Duodenal mucosa (tissue), 2 donors: ENCODE measurements at regions not wholly inside any gene's neighbourhood (a gene's known extent, or its start where the extent isn't known, plus 50 kb on each side); places are given as distances from the start of the nearest gene placed in this dataset.

ENCODE experiments used
- H3K27ac ChIP-seq: one replicate; pipeline ENCODE4 v1.7.0; 2013; ENCODE audit warnings: low read depth, low read length
- H3K27me3 ChIP-seq, 2 donors: one replicate each; pipeline ENCODE4 v1.7.0; 2013; ENCODE audit warnings: low read length in 2 of 2, control low read depth in 1 of 2; ENCODE audit not compliant: insufficient read depth in 2 of 2, control insufficient read depth in 1 of 2
- H3K36me3 ChIP-seq, 2 donors: one replicate each; pipeline ENCODE4 v1.7.0; 2013; ENCODE audit warnings: low read length in 2 of 2, control low read depth in 1 of 2; ENCODE audit not compliant: insufficient read depth in 2 of 2, control insufficient read depth in 1 of 2
- H3K4me1 ChIP-seq, 2 donors: one replicate each; pipeline ENCODE4 v1.7.0; 2013; ENCODE audit warnings: low read length in 2 of 2, control low read depth in 1 of 2; ENCODE audit not compliant: insufficient read depth in 2 of 2, control insufficient read depth in 1 of 2
- H3K4me3 ChIP-seq, 2 donors: one replicate each; pipeline ENCODE4 v1.7.0; 2013; ENCODE audit warnings: low read length in 2 of 2, low read depth in 1 of 2
- H3K9ac ChIP-seq, 2 donors: one replicate each; pipeline ENCODE4 v1.7.0; 2013; ENCODE audit warnings: low read length in 2 of 2, low read depth in 1 of 2
- H3K9me3 ChIP-seq, 2 donors: one replicate each; pipeline ENCODE4 v1.7.0; 2013; ENCODE audit warnings: low read length in 2 of 2, control low read depth in 1 of 2; ENCODE audit not compliant: control insufficient read depth in 1 of 2

- Histone ChIP-seq H3K27me3 (no peaks in the 10 kb centered on the region), H3K4me3 (no peak overlapping the region), H3K9ac (no peak overlapping the region), H3K27ac (no peak overlapping the region), H3K4me1 (no peaks in the 10 kb centered on the region), H3K36me3 (no peaks in the 10 kb centered on the region), H3K9me3 (no peaks in the 10 kb centered on the region)
These were observed 501.9 kb upstream of the C1orf87 start for GRCh38 chr1:60575326-60575977.

- no peaks in the 10 kb centered on the region for H3K36me3 ChIP-seq
- H3K4me1 ChIP-seq, result no peaks in the 10 kb centered on the region
- no peaks in the 10 kb centered on the region for H3K27me3 ChIP-seq
- no peak overlapping the region for H3K9ac ChIP-seq
- H3K27ac ChIP-seq, result no peak overlapping the region
- no peak overlapping the region for H3K4me3 ChIP-seq
- H3K9me3 ChIP-seq, result no peaks in the 10 kb centered on the region
These were observed 500.3 kb upstream of the C1orf87 start for GRCh38 chr1:60573726-60574409.

GRCh38 chr1:60573121-60573520 lies 499.6 kb upstream of the C1orf87 start:
- H3K36me3 ChIP-seq, result no peaks in the 10 kb centered on the region
- no peak overlapping the region for H3K9ac ChIP-seq
- no peak overlapping the region for H3K27ac ChIP-seq
- H3K9me3 ChIP-seq, result no peaks in the 10 kb centered on the region
- no peaks in the 10 kb centered on the region for H3K4me1 ChIP-seq
- H3K27me3 ChIP-seq, result no peaks in the 10 kb centered on the region
- H3K4me3 ChIP-seq, result no peak overlapping the region

- H3K4me1 ChIP-seq, result no peaks in the 10 kb centered on the region
- H3K9me3 ChIP-seq, result no peaks in the 10 kb centered on the region
- H3K27ac ChIP-seq, result no peak overlapping the region
- H3K27me3 ChIP-seq, result no peaks in the 10 kb centered on the region
- no peak overlapping the region for H3K9ac ChIP-seq
- no peaks in the 10 kb centered on the region for H3K36me3 ChIP-seq
- H3K4me3 ChIP-seq, result no peak overlapping the region
These were observed 498.8 kb upstream of the C1orf87 start for GRCh38 chr1:60572378-60572777.

- no peaks in the 10 kb centered on the region for H3K9me3 ChIP-seq
- H3K36me3 ChIP-seq, result no peaks in the 10 kb centered on the region
- no peak overlapping the region for H3K9ac ChIP-seq
- H3K27me3 ChIP-seq, result no peaks in the 10 kb centered on the region
- no peak overlapping the region for H3K4me3 ChIP-seq
- H3K4me1 ChIP-seq, result no peaks in the 10 kb centered on the region
- H3K27ac ChIP-seq, result no peak overlapping the region
These were observed 498.2 kb upstream of the C1orf87 start for GRCh38 chr1:60571811-60572210.

- Histone ChIP-seq H3K4me3 (no peak overlapping the region), H3K27ac (no peak overlapping the region), H3K9ac (no peak overlapping the region), H3K9me3 (no peaks in the 10 kb centered on the region), H3K27me3 (no peaks in the 10 kb centered on the region), H3K4me1 (no peaks in the 10 kb centered on the region), H3K36me3 (no peaks in the 10 kb centered on the region)
These were observed 495.6 kb upstream of the C1orf87 start for GRCh38 chr1:60569189-60569588.

- H3K4me3 ChIP-seq, result no peak overlapping the region
These were observed 493.7 kb upstream of the C1orf87 start for GRCh38 chr1:60567256-60567655.

GRCh38 chr1:60564916-60565750 lies 491.6 kb upstream of the C1orf87 start:
- Histone ChIP-seq H3K36me3 (no peaks in the 10 kb centered on the region), H3K27me3 (no peaks in the 10 kb centered on the region), H3K4me3 (no peak overlapping the region), H3K4me1 (no peaks in the 10 kb centered on the region), H3K9me3 (no peaks in the 10 kb centered on the region), H3K27ac (no peak overlapping the region), H3K9ac (no peak overlapping the region)

More at GRCh38 chr1:60567256-60567655, 493.7 kb upstream of the C1orf87 start:
- no peaks in the 10 kb centered on the region for H3K36me3 ChIP-seq
- H3K27ac ChIP-seq, result no peak overlapping the region
- H3K9ac ChIP-seq, result no peak overlapping the region
- H3K9me3 ChIP-seq, result no peaks in the 10 kb centered on the region
- H3K27me3 ChIP-seq, result no peaks in the 10 kb centered on the region
- H3K4me1 ChIP-seq, result no peaks in the 10 kb centered on the region

GRCh38 chr1:60563777-60564535 lies 490.4 kb upstream of the C1orf87 start:
- Histone ChIP-seq H3K36me3 (no peaks in the 10 kb centered on the region), H3K9ac (no peak overlapping the region), H3K27me3 (no peaks in the 10 kb centered on the region), H3K27ac (no peak overlapping the region), H3K4me3 (no peak overlapping the region), H3K9me3 (no peaks in the 10 kb centered on the region), H3K4me1 (no peaks in the 10 kb centered on the region)
